OCI-LY3 (cell line): ENCODE measurements at regions not wholly inside any gene's neighbourhood (a gene's known extent, or its start where the extent isn't known, plus 50 kb on each side); places are given as distances from the start of the nearest gene placed in this dataset.

ENCODE experiments used
- H2AFZ ChIP-seq: fragments of 200-600, 300-600 bp; shearing (Covaris generic); 2 replicates; pipeline ENCODE4 v1.6.0; 2014; ENCODE audit warnings: antibody characterized with exemption, low read depth, low read length
- H3K27ac ChIP-seq: fragments of 200-600, 300-600 bp; sonication (generic); 2 replicates; pipeline ENCODE4 v1.5.1; 2014; ENCODE audit warnings: mild to moderate bottlenecking, low read length, moderate library complexity, mixed read lengths
- H3K27me3 ChIP-seq: fragments of 200-600, 300-600 bp; sonication (generic); 2 replicates; pipeline ENCODE4 v1.6.1; 2014; ENCODE audit warnings: low read depth, low read length, mixed read lengths
- H3K36me3 ChIP-seq: fragments of 200-600, 300-600 bp; sonication (generic); replicated peaks from 2 replicates; pipeline ENCODE3; 2014; ENCODE audit warnings: low read depth, low read length, mixed read lengths
- H3K4me1 ChIP-seq: fragments of 300-600, 200-600 bp; sonication (generic); 2 replicates; pipeline ENCODE4 v1.6.1; 2014; ENCODE audit warnings: low read length, mixed read lengths
- H3K4me2 ChIP-seq: fragments of 200-600, 300-600 bp; sonication (generic); 2 replicates; pipeline ENCODE4 v1.6.1; 2014; ENCODE audit warnings: low read length, mixed read lengths
- H3K4me3 ChIP-seq: fragments of 300-600, 200-600 bp; sonication (generic); 2 replicates; pipeline ENCODE4 v1.5.1; 2014; ENCODE audit warnings: antibody characterized with exemption, mild to moderate bottlenecking, low read length, moderate library complexity
- H3K79me2 ChIP-seq: fragments of 300-600, 200-600 bp; shearing (Covaris generic); 2 replicates; pipeline ENCODE4 v1.6.1; 2014; ENCODE audit warnings: mild to moderate bottlenecking, low read length, mixed read lengths
- H3K9ac ChIP-seq: fragments of 300-600, 200-600 bp; shearing (Covaris generic); 2 replicates; pipeline ENCODE4 v1.6.0; 2014; ENCODE audit warnings: mild to moderate bottlenecking, low read length, moderate library complexity
- H3K9me3 ChIP-seq: fragments of 200-600, 300-600 bp; shearing (Covaris generic); 2 replicates; pipeline ENCODE4 v1.6.1; 2014; ENCODE audit warnings: low read length, mixed read lengths; ENCODE audit not compliant: insufficient read depth
- H4K20me1 ChIP-seq: fragments of 200-600, 300-600 bp; sonication (generic); 2 replicates; pipeline ENCODE4 v1.6.1; 2016; ENCODE audit warnings: low read length, mixed read lengths; ENCODE audit not compliant: insufficient read depth
- CTCF ChIP-seq: fragments of 200-600, 300-600 bp; sonication (generic); IDR thresholded peaks from 2 replicates; pipeline ENCODE4 v1.5.1; 2014; ENCODE audit warnings: antibody characterized with exemption, low read length, low read depth
- EZH2phosphoT487 ChIP-seq: fragments of 200-600 bp; shearing (Covaris generic); IDR thresholded peaks from 2 replicates; pipeline ENCODE4 v1.6.1; 2018; ENCODE audit warnings: antibody characterized with exemption, mixed run types, low read depth

GRCh38 chr2:83654091-83654611 is 804.9 kb downstream of the SUCLG1 start:
- Histone ChIP-seq H3K27me3 (no peaks in the 10 kb centered on the region), H3K9ac (no peak overlapping the region), H3K4me3 (no peak overlapping the region), H2AFZ (no peak overlapping the region), H4K20me1 (no peaks in the 10 kb centered on the region), H3K9me3 (no peaks in the 10 kb centered on the region), H3K36me3 (no peaks in the 10 kb centered on the region), H3K79me2 (no peaks in the 10 kb centered on the region), H3K4me2 (no peak overlapping the region), H3K4me1 (no peaks in the 10 kb centered on the region), H3K27ac (no peak overlapping the region)
- TF ChIP-seq CTCF = no peak
- TF ChIP-seq EZH2phosphoT487 = no peak

- TF ChIP-seq EZH2phosphoT487 = no peak
- no peak for TF ChIP-seq CTCF
- H3K4me3 ChIP-seq = no peak overlapping the region
- H4K20me1 ChIP-seq = no peaks in the 10 kb centered on the region
- no peaks in the 10 kb centered on the region for H3K79me2 ChIP-seq
- H2AFZ ChIP-seq = no peak overlapping the region
- H3K9me3 ChIP-seq = no peaks in the 10 kb centered on the region
- no peaks in the 10 kb centered on the region for H3K4me1 ChIP-seq
- no peak overlapping the region for H3K4me2 ChIP-seq
- no peaks in the 10 kb centered on the region for H3K36me3 ChIP-seq
- no peak overlapping the region for H3K27ac ChIP-seq
- no peaks in the 10 kb centered on the region for H3K27me3 ChIP-seq
- no peak overlapping the region for H3K9ac ChIP-seq
Measured at GRCh38 chr2:83650898-83651297, 808.2 kb downstream of the SUCLG1 start.

- TF ChIP-seq CTCF = no peak
- TF ChIP-seq EZH2phosphoT487 = no peak
- H3K27ac ChIP-seq = no peak overlapping the region
- H3K4me1 ChIP-seq = no peaks in the 10 kb centered on the region
- no peak overlapping the region for H2AFZ ChIP-seq
- H3K4me2 ChIP-seq = no peak overlapping the region
- no peaks in the 10 kb centered on the region for H3K9me3 ChIP-seq
- no peaks in the 10 kb centered on the region for H3K36me3 ChIP-seq
- H3K4me3 ChIP-seq = no peak overlapping the region
- no peak overlapping the region for H3K9ac ChIP-seq
- H3K27me3 ChIP-seq = no peaks in the 10 kb centered on the region
- no peaks in the 10 kb centered on the region for H4K20me1 ChIP-seq
- no peaks in the 10 kb centered on the region for H3K79me2 ChIP-seq
Measured at GRCh38 chr2:83650161-83650560, 808.9 kb downstream of the SUCLG1 start.

GRCh38 chr2:83640506-83640905 is 818.6 kb downstream of the SUCLG1 start:
- no peaks in the 10 kb centered on the region for H3K36me3 ChIP-seq
- TF ChIP-seq CTCF = no peak
- no peak for TF ChIP-seq EZH2phosphoT487
- H3K27ac ChIP-seq = no peak overlapping the region
- H3K4me2 ChIP-seq = no peak overlapping the region
- H3K4me3 ChIP-seq = no peak overlapping the region
- no peak overlapping the region for H2AFZ ChIP-seq
- no peaks in the 10 kb centered on the region for H3K27me3 ChIP-seq
- no peaks in the 10 kb centered on the region for H3K4me1 ChIP-seq
- no peaks in the 10 kb centered on the region for H3K79me2 ChIP-seq
- no peaks in the 10 kb centered on the region for H3K9me3 ChIP-seq
- H3K9ac ChIP-seq = no peak overlapping the region
- no peaks in the 10 kb centered on the region for H4K20me1 ChIP-seq
